PFSK-1 (cell line): ENCODE measurements at regions not wholly inside any gene's neighbourhood (a gene's known extent, or its start where the extent isn't known, plus 50 kb on each side); places are given as distances from the start of the nearest gene placed in this dataset.

ENCODE experiments used
- FOXP2 ChIP-seq: optimal IDR thresholded peaks from 2 replicates; pipeline ENCODE3; 2011; ENCODE audit warnings: borderline replicate concordance, control low read depth, inconsistent platforms; ENCODE audit not compliant: insufficient read depth; ENCODE audit errors: extremely low read length, extremely low read depth
- POLR2AphosphoS5 ChIP-seq: IDR thresholded peaks from 2 replicates; pipeline ENCODE4 v1.6.1; 2012; ENCODE audit warnings: low read depth, mild to moderate bottlenecking, control low read depth, low read length, moderate library complexity
- REST ChIP-seq, 2 experiments: IDR thresholded peaks; 2 replicates each; pipeline versions ENCODE4 v1.6.1 to v1.8.0; 2011 to 2012; ENCODE audit warnings: low read depth in 2 of 2, low read length in 2 of 2, control low read depth in 1 of 2, inconsistent platforms in 1 of 2, mild to moderate bottlenecking in 1 of 2, moderate library complexity in 1 of 2; ENCODE audit not compliant: insufficient read depth in 1 of 2
- SIN3A ChIP-seq: IDR thresholded peaks from 2 replicates; pipeline ENCODE4 v1.6.1; 2012; ENCODE audit warnings: mild to moderate bottlenecking, low read length, moderate library complexity, borderline replicate concordance; ENCODE audit not compliant: insufficient read depth
- TAF1 ChIP-seq: IDR thresholded peaks from 2 replicates; pipeline ENCODE4 v1.6.1; 2012; ENCODE audit warnings: low read length, control low read depth, borderline replicate concordance; ENCODE audit not compliant: insufficient read depth

DNA sequence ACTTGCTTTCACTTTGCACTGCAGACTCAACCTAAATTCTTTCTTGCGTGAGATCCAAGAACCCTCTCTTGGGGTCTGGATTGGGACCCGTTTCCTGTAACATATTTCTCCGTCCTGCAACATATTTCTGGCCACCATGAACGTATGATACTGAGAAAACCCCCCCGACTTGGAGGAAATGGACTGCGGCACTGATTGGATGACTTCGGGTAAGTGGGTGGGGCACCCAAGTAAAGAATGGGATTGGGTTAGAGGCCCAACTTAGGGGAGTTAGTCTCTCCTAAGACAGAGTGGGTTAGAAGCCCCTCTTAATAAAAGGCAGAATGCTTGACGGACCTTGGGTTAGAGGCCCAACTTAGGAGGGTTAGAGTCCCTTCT lies 690.4 kb downstream of the UQCRFS1 start:
- TF ChIP-seq SIN3A (no peak), FOXP2 (no peak), TAF1 (no peak), REST (IDR thresholded peaks at IDR 0.05; ENCODE audit: insufficient read depth in 1 of 2, low read depth in 2 of 2, low read length in 2 of 2) (no peak), POLR2AphosphoS5 (no peak)

- TF ChIP-seq POLR2AphosphoS5 (no peak), TAF1 (no peak), REST (IDR thresholded peaks at IDR 0.05; ENCODE audit: insufficient read depth in 1 of 2, low read depth in 2 of 2, low read length in 2 of 2) (no peak), SIN3A (no peak), FOXP2 (no peak)
These were observed 691.1 kb downstream of the UQCRFS1 start for GRCh38 chr19:28521614-28522544.

- TF ChIP-seq SIN3A = no peak
- TF ChIP-seq REST (IDR thresholded peaks at IDR 0.05; ENCODE audit: insufficient read depth in 1 of 2, low read depth in 2 of 2, low read length in 2 of 2) = no peak
- TF ChIP-seq FOXP2 = no peak
- TF ChIP-seq POLR2AphosphoS5 = no peak
- no peak for TF ChIP-seq TAF1
These were observed 691.9 kb downstream of the UQCRFS1 start for GRCh38 chr19:28520998-28521568.

- TF ChIP-seq FOXP2 (no peak), TAF1 (no peak), REST (IDR thresholded peaks at IDR 0.05; ENCODE audit: insufficient read depth in 1 of 2, low read depth in 2 of 2, low read length in 2 of 2) (no peak), POLR2AphosphoS5 (no peak)
These were observed 692.7 kb downstream of the UQCRFS1 start for GRCh38 chr19:28519952-28520861.
